GM12878 (cell line): ENCODE measurements at regions not wholly inside any gene's neighbourhood (a gene's known extent, or its start where the extent isn't known, plus 50 kb on each side); places are given as distances from the start of the nearest gene placed in this dataset.
"Not testable (repeated sequence)": the region's sequence is repeated elsewhere in the genome, so short reads cannot be mapped to it uniquely, and the experiment has no call there.

Experiments used
- ATAC-seq: fragments of 200-7000 bp; cut with Tn5 transposase; 3 replicates; pipeline ENCODE4 v1.9.1; 2020; ENCODE audit warnings: mild to moderate bottlenecking, moderate library complexity
- BruUV-seq: library from RNA; stranded (reverse); fragments of 400-500 nt; replicated peaks from 2 replicates; lab custom pipeline; 2021; lab: Mats Ljungman, UMichigan
- CTCF ChIA-PET: fragments of 300-600 bp; sonication (Branson Sonifier 250); formaldehyde crosslinking; extraction: SDS; loops from one replicate; lab custom pipeline; 2021; ENCODE audit warnings: inconsistent platforms; lab: Yijun Ruan, JAX
- POLR2A ChIA-PET: fragments of 350-600 bp; formaldehyde crosslinking; extraction: SDS; loops from one replicate; lab custom pipeline; 2021; ENCODE audit warnings: inconsistent platforms; lab: Charles Lee
- RAD21 ChIA-PET: fragments of 300-600 bp; sonication (Branson Sonifier 250); formaldehyde crosslinking; loops from one replicate; lab custom pipeline; 2023; ENCODE audit warnings: antibody characterized with exemption; ENCODE audit not compliant: unreplicated experiment; lab: Charles Lee
- SMC1A ChIA-PET: fragments of 300-600 bp; sonication (Branson Sonifier 250); formaldehyde crosslinking; loops from one replicate; lab custom pipeline; 2023; ENCODE audit not compliant: unreplicated experiment, uncharacterized antibody; lab: Charles Lee
- DNase-seq: peaks from one replicate; pipeline ENCODE4 v3.0.0-alpha.2; 2011; ENCODE audit warnings: low read depth, low spot score
- FAIRE-seq: peaks from 3 replicates; lab custom pipeline; 2011; peaks lifted over from hg19 to GRCh38; lab: Jason Lieb, UNC
- H2AFZ ChIP-seq: 2 replicates; pipeline ENCODE4 v1.6.0; 2011; ENCODE audit warnings: low read depth, low read length, control low read depth; ENCODE audit not compliant: control insufficient read depth
- H3K27ac ChIP-seq: 2 replicates; pipeline ENCODE4 v1.5.1; 2011; ENCODE audit warnings: control low read depth; ENCODE audit not compliant: control insufficient read depth, insufficient read depth
- H3K27me3 ChIP-seq, 2 experiments: replicated peaks in 1 of 2; 2 replicates each; pipeline versions ENCODE4 v1.6.0 to v1.6.1; 2011; ENCODE audit warnings: low read length in 1 of 2; ENCODE audit not compliant: control insufficient read depth in 2 of 2, insufficient read depth in 2 of 2
- H3K36me3 ChIP-seq, 2 experiments: 2 replicates each; pipeline ENCODE4 v1.5.1; 2011; ENCODE audit warnings: low read length in 1 of 2; ENCODE audit not compliant: control insufficient read depth in 2 of 2, insufficient read depth in 2 of 2
- H3K4me1 ChIP-seq: 2 replicates; pipeline ENCODE4 v1.6.1; 2011; ENCODE audit warnings: mild to moderate bottlenecking, low read length, moderate library complexity, mixed read lengths; ENCODE audit not compliant: control insufficient read depth, insufficient read depth
- H3K4me2 ChIP-seq: 2 replicates; pipeline ENCODE4 v1.6.0; 2011; ENCODE audit warnings: control low read depth; ENCODE audit not compliant: control insufficient read depth, insufficient read depth
- H3K4me3 ChIP-seq: fragments of 200-600 bp; sonication (generic); 2 replicates; pipeline ENCODE4 v1.5.1; 2016
- H3K79me2 ChIP-seq: 2 replicates; pipeline ENCODE4 v1.6.0; 2011; ENCODE audit warnings: low read length; ENCODE audit not compliant: control insufficient read depth, insufficient read depth
- H3K9ac ChIP-seq: 2 replicates; pipeline ENCODE4 v1.8.0; 2011; ENCODE audit warnings: low read length, control low read depth, mixed read lengths; ENCODE audit not compliant: control insufficient read depth, insufficient read depth
- H3K9me3 ChIP-seq: replicated peaks from 3 replicates; pipeline ENCODE4 v1.5.1; 2011; ENCODE audit warnings: mild to moderate bottlenecking, low read length; ENCODE audit not compliant: control insufficient read depth, insufficient read depth
- H4K20me1 ChIP-seq: 2 replicates; pipeline ENCODE4 v1.6.0; 2011; ENCODE audit not compliant: control insufficient read depth, insufficient read depth
- BRCA1 ChIP-seq: IDR thresholded peaks from 2 replicates; pipeline ENCODE4 v1.6.1; 2011; ENCODE audit warnings: low read depth, low read length, improper control_type of control experiment
- CHD1 ChIP-seq: IDR thresholded peaks from 2 replicates; pipeline ENCODE4 v1.6.1; 2012; ENCODE audit warnings: low read depth, low read length, improper control_type of control experiment
- HCFC1 ChIP-seq: fragments of 150-350 bp; IDR thresholded peaks from 2 replicates; pipeline ENCODE4 v1.6.1; 2014; ENCODE audit warnings: low read length
- HDAC2 ChIP-seq: fragments of 200-600 bp; sonication (generic); IDR thresholded peaks from 2 replicates; pipeline ENCODE4 v1.6.1; 2017
- LARP7 ChIP-seq: fragments of 450-650 bp; IDR thresholded peaks from 2 replicates; pipeline ENCODE4 v1.6.1; 2017; ENCODE audit warnings: mild to moderate bottlenecking
- ZNF274 ChIP-seq: IDR thresholded peaks from one replicate; pipeline ENCODE4 v1.8.0; 2011; ENCODE audit not compliant: insufficient read length, insufficient read depth
- WGBS: methylation state at CpG from one replicate; pipeline ENCODE4 v1.1.6; 2016; ENCODE audit warnings: low lambda C conversion rate; ENCODE audit not compliant: insufficient replicate concordance, insufficient coverage; ENCODE audit errors: missing lambda C conversion rate; 5-methylcytosine and 5-hydroxymethylcytosine counted together
- in situ Hi-C: fragments of 300-500 bp; cut with MboI; formaldehyde crosslinking; loops from 9 replicates; pipeline ENCODE4 v1.14.3; 2018; ENCODE audit warnings: mixed read lengths
- intact Hi-C: fragments of 100-400 bp; cut with micrococcal nuclease; formaldehyde crosslinking; loops from one replicate; pipeline ENCODE4 v1.14.2; 2022; ENCODE audit not compliant: unreplicated experiment
- TF ChIP-seq, protein P1 (sequence below): fragments of 450-650 bp; formaldehyde crosslinking; IDR thresholded peaks from 2 replicates; pipeline ENCODE4 v1.5.0; 2022; ENCODE audit warnings: mild to moderate bottlenecking, missing genetic modification characterization
- TF ChIP-seq, protein P2 (sequence below): fragments of 450-650 bp; IDR thresholded peaks from 2 replicates; pipeline ENCODE4 v1.6.1; 2017; ENCODE audit warnings: borderline replicate concordance
- TF ChIP-seq, protein P3 (sequence below): fragments of 450-650 bp; IDR thresholded peaks from 2 replicates; pipeline ENCODE4 v1.6.1; 2016; ENCODE audit warnings: mild to moderate bottlenecking, moderate library complexity, borderline replicate concordance

DNA sequence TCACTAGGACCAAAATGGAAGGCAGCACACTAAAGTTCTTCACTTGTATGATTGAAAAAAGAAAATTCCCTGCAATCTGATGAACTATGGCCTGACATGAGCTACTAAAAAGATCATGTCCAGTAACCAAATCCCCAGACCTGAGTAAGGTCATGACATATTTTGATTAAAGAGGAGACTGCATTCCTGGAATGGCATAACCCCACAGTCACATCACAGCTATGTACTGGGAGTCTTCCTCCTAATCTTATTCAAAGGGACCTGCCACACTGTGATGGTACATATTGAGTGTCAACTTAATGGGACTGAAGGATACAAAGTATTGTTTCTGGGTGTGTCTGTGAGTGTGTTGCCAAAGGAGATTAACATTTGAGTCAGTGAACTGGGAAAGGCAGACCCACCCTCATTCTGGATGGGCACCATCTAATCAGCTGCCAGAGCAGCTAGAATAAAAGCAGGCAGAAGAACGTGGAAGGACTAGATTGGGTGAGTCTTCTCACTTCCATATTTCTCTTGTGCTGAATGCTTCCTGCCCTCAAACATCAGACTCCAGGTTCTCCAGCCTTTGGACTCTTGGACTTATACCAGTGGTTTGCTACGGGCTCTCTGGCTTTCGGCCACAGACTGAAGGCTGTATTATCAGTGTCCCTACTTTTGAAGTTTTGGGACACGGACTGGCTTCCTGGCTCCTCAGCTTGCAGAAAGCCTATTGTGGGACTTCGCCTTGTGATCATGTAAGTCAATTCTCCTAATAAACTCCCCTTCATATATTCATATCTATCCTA is 345.0 kb downstream of the TMEM38B start (continued):
- TF ChIP-seq, protein P1, sequence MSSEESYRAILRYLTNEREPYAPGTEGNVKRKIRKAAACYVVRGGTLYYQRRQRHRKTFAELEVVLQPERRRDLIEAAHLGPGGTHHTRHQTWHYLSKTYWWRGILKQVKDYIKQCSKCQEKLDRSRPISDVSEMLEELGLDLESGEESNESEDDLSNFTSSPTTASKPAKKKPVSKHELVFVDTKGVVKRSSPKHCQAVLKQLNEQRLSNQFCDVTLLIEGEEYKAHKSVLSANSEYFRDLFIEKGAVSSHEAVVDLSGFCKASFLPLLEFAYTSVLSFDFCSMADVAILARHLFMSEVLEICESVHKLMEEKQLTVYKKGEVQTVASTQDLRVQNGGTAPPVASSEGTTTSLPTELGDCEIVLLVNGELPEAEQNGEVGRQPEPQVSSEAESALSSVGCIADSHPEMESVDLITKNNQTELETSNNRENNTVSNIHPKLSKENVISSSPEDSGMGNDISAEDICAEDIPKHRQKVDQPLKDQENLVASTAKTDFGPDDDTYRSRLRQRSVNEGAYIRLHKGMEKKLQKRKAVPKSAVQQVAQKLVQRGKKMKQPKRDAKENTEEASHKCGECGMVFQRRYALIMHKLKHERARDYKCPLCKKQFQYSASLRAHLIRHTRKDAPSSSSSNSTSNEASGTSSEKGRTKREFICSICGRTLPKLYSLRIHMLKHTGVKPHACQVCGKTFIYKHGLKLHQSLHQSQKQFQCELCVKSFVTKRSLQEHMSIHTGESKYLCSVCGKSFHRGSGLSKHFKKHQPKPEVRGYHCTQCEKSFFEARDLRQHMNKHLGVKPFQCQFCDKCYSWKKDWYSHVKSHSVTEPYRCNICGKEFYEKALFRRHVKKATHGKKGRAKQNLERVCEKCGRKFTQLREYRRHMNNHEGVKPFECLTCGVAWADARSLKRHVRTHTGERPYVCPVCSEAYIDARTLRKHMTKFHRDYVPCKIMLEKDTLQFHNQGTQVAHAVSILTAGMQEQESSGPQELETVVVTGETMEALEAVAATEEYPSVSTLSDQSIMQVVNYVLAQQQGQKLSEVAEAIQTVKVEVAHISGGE (CRISPR knock-in tag) = no peak
- TF ChIP-seq HCFC1 = no peak
- TF ChIP-seq LARP7 = no peak
- TF ChIP-seq ZNF274 = no peak
- no peak for TF ChIP-seq BRCA1
- TF ChIP-seq CHD1 = no peak
- TF ChIP-seq HDAC2 = no peak
- TF ChIP-seq, protein P2, sequence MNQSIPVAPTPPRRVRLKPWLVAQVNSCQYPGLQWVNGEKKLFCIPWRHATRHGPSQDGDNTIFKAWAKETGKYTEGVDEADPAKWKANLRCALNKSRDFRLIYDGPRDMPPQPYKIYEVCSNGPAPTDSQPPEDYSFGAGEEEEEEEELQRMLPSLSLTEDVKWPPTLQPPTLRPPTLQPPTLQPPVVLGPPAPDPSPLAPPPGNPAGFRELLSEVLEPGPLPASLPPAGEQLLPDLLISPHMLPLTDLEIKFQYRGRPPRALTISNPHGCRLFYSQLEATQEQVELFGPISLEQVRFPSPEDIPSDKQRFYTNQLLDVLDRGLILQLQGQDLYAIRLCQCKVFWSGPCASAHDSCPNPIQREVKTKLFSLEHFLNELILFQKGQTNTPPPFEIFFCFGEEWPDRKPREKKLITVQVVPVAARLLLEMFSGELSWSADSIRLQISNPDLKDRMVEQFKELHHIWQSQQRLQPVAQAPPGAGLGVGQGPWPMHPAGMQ = no peak
- TF ChIP-seq, protein P3, sequence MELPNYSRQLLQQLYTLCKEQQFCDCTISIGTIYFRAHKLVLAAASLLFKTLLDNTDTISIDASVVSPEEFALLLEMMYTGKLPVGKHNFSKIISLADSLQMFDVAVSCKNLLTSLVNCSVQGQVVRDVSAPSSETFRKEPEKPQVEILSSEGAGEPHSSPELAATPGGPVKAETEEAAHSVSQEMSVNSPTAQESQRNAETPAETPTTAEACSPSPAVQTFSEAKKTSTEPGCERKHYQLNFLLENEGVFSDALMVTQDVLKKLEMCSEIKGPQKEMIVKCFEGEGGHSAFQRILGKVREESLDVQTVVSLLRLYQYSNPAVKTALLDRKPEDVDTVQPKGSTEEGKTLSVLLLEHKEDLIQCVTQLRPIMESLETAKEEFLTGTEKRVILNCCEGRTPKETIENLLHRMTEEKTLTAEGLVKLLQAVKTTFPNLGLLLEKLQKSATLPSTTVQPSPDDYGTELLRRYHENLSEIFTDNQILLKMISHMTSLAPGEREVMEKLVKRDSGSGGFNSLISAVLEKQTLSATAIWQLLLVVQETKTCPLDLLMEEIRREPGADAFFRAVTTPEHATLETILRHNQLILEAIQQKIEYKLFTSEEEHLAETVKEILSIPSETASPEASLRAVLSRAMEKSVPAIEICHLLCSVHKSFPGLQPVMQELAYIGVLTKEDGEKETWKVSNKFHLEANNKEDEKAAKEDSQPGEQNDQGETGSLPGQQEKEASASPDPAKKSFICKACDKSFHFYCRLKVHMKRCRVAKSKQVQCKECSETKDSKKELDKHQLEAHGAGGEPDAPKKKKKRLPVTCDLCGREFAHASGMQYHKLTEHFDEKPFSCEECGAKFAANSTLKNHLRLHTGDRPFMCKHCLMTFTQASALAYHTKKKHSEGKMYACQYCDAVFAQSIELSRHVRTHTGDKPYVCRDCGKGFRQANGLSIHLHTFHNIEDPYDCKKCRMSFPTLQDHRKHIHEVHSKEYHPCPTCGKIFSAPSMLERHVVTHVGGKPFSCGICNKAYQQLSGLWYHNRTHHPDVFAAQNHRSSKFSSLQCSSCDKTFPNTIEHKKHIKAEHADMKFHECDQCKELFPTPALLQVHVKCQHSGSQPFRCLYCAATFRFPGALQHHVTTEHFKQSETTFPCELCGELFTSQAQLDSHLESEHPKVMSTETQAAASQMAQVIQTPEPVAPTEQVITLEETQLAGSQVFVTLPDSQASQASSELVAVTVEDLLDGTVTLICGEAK = no peak

DNA sequence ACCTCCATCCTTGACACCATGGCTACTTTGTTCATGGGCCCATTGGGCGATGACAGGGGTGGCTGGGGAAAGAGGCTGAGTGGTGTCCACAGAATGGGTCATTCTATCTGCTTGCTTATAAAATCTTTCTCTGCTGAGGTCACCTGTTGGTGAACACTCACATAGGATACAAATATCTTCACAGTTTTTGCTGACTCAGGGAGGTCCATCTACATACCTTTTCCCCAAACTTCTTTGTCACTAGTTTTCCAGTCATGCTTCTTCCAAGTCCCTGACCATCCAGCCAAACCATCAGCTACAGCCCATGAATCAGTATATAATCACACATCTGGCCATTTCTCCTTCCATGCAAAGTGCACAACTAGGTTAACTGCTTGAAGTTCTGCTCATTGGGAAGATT is 347.6 kb downstream of the TMEM38B start:
- DNase-seq, H4K20me1 ChIP-seq, in situ Hi-C loops, SMC1A ChIA-PET, CTCF ChIA-PET, H3K9me3 ChIP-seq, ATAC-seq, H3K4me3 ChIP-seq, FAIRE-seq, RAD21 ChIA-PET, H3K4me1 ChIP-seq, H3K27ac ChIP-seq, H3K9ac ChIP-seq, H3K4me2 ChIP-seq, H3K36me3 ChIP-seq, H2AFZ ChIP-seq, H3K27me3 ChIP-seq, BruUV-seq, POLR2A ChIA-PET, intact Hi-C loops, H3K79me2 ChIP-seq: not testable (repeated sequence)
- WGBS = 0% methylated on average over 1 of the region's 1 CpG
